ENCODE measurements at regions not wholly inside any gene's neighbourhood (a gene's known extent, or its start where the extent isn't known, plus 50 kb on each side); places are given as distances from the start of the nearest gene placed in this dataset.
"Not testable (repeated sequence)": the region's sequence is repeated elsewhere in the genome, so short reads cannot be mapped to it uniquely, and the experiment has no call there.

GRCh38 chr5:26487553-26487952, 550.8 kb downstream of the CDH9 start:
- intact Hi-C loops (cut with DNase I): no loop called here
- no peak overlapping the region for H3K4me3 ChIP-seq
- 74% methylated on average over 3 of the region's 3 CpGs for WGBS
- H3K27me3 ChIP-seq (replicated peaks; ENCODE audit: insufficient read depth): no peaks in the 10 kb centered on the region
- H3K4me1 ChIP-seq (replicated peaks): no peaks in the 10 kb centered on the region
- no peak for TF ChIP-seq POLR2A (IDR thresholded peaks at IDR 0.05)
- no peak for TF ChIP-seq CTCF (IDR thresholded peaks at IDR 0.05)
- no peak for TF ChIP-seq POLR2AphosphoS5 (IDR thresholded peaks at IDR 0.05)
- no peak overlapping the region for H3K27ac ChIP-seq
- H3K36me3 ChIP-seq: no peaks in the 10 kb centered on the region
- DNase-seq (ENCODE audit: low spot score): no peak
- no peaks in the 10 kb centered on the region for H3K9me3 ChIP-seq

GRCh38 chr5:26486631-26487030, 551.8 kb downstream of the CDH9 start:
- no peaks in the 10 kb centered on the region for H3K9me3 ChIP-seq
- no peaks in the 10 kb centered on the region for H3K27me3 ChIP-seq (replicated peaks; ENCODE audit: insufficient read depth)

GRCh38 chr5:26485146-26485860, 553.1 kb downstream of the CDH9 start:
- H3K36me3 ChIP-seq; H3K9me3 ChIP-seq; H3K27ac ChIP-seq; DNase-seq (ENCODE audit: low spot score); H3K4me3 ChIP-seq; H3K27me3 ChIP-seq (replicated peaks; ENCODE audit: insufficient read depth); H3K4me1 ChIP-seq (replicated peaks); intact Hi-C loops (cut with DNase I): not testable (repeated sequence)
- WGBS: 95% methylated on average over 41 of the region's 46 CpGs

More at GRCh38 chr5:26486631-26487030, 551.8 kb downstream of the CDH9 start:
- WGBS: 88% methylated on average over 3 of the region's 3 CpGs
- Histone ChIP-seq H3K4me3 (no peak overlapping the region), H3K4me1 (replicated peaks) (no peaks in the 10 kb centered on the region), H3K36me3 (no peaks in the 10 kb centered on the region), H3K27ac (no peak overlapping the region)
- no peak for DNase-seq (ENCODE audit: low spot score)
- TF ChIP-seq POLR2A (IDR thresholded peaks at IDR 0.05): no peak
- intact Hi-C loops (cut with DNase I): no loop called here

GRCh38 chr5:26482810-26483375, 555.5 kb downstream of the CDH9 start:
- 50% methylated on average over 2 of the region's 2 CpGs for WGBS
- Histone ChIP-seq H3K36me3 (no peaks in the 10 kb centered on the region), H3K27ac (no peak overlapping the region), H3K4me1 (replicated peaks) (no peaks in the 10 kb centered on the region), H3K9me3 (no peaks in the 10 kb centered on the region), H3K27me3 (replicated peaks; ENCODE audit: insufficient read depth) (no peaks in the 10 kb centered on the region), H3K4me3 (peak overlapping the region in 1 of 2 donors; percentile 12)
- intact Hi-C loops (cut with DNase I): no loop called here
- TF ChIP-seq CTCF (IDR thresholded peaks at IDR 0.05) (peak in 3 of 4 experiments; percentile 16 to 41 (median 26)), POLR2AphosphoS5 (IDR thresholded peaks at IDR 0.05) (no peak)
- DNase-seq (ENCODE audit: low spot score): no peak

- Histone ChIP-seq H3K36me3 (no peaks in the 10 kb centered on the region), H3K9me3 (no peaks in the 10 kb centered on the region), H3K4me1 (replicated peaks) (no peaks in the 10 kb centered on the region), H3K27ac (no peak overlapping the region), H3K4me3 (peak overlapping the region in 1 of 2 donors; percentile 12), H3K27me3 (replicated peaks; ENCODE audit: insufficient read depth) (no peaks in the 10 kb centered on the region)
- TF ChIP-seq POLR2AphosphoS5 (IDR thresholded peaks at IDR 0.05) (no peak), POLR2A (IDR thresholded peaks at IDR 0.05) (no peak), CTCF (IDR thresholded peaks at IDR 0.05) (no peak)
- 51% methylated on average over 5 of the region's 5 CpGs for WGBS
- intact Hi-C loops (cut with DNase I): no loop called here
- DNase-seq (ENCODE audit: low spot score): no peak
These were observed 556.1 kb downstream of the CDH9 start for GRCh38 chr5:26482076-26482809.

Measured in prostate gland (tissue), 2 donors.